Testis (tissue), 2 donors: ENCODE measurements at regions not wholly inside any gene's neighbourhood (a gene's known extent, or its start where the extent isn't known, plus 50 kb on each side); places are given as distances from the start of the nearest gene placed in this dataset.

ENCODE experiments used
- DNase-seq: peaks from one replicate; pipeline ENCODE4 v3.0.0-alpha.2; 2019
- H3K27ac ChIP-seq, 2 donors: fragments of 200-600 bp; sonication (generic); one replicate each; pipeline ENCODE4 v1.5.1; 2019
- H3K27me3 ChIP-seq: fragments of 200-600 bp; sonication (generic); one replicate; pipeline ENCODE4 v1.5.1; 2019
- H3K36me3 ChIP-seq: fragments of 200-600 bp; sonication (generic); one replicate; pipeline ENCODE4 v1.5.1; 2017; ENCODE audit warnings: low read depth; ENCODE audit errors: missing control alignments
- H3K4me1 ChIP-seq: fragments of 200-600 bp; sonication (generic); one replicate; pipeline ENCODE4 v1.5.1; 2019
- H3K4me3 ChIP-seq, 2 donors: fragments of 200-600 bp; sonication (generic); one replicate each; pipeline ENCODE4 v1.5.1; 2017 to 2019
- H3K9me3 ChIP-seq: fragments of 200-600 bp; sonication (generic); one replicate; pipeline ENCODE4 v1.5.1; 2017
- CTCF ChIP-seq, 3 experiments: fragments of 450-650 bp in 2 of 3; fragments of 200-600 bp in 1 of 3; sonication (generic) in 1 of 3; IDR thresholded peaks; one replicate each; pipeline ENCODE4 v1.5.1; 2016 to 2019; ENCODE audit warnings: antibody characterized with exemption in 3 of 3, mild to moderate bottlenecking in 2 of 3, moderate library complexity in 1 of 3
- POLR2A ChIP-seq: fragments of 450-650 bp; IDR thresholded peaks from one replicate; pipeline ENCODE4 v1.6.1; 2017; ENCODE audit warnings: antibody characterized with exemption, mild to moderate bottlenecking, moderate library complexity
- WGBS, 2 donors: methylation state at CpG; one replicate each; pipeline ENCODE4 v1.1.5; 2018; 5-methylcytosine and 5-hydroxymethylcytosine counted together
- intact Hi-C: fragments of 100-400 bp; cut with DNase I; formaldehyde crosslinking; loops from one replicate; pipeline ENCODE4 v1.15.1; 2023; ENCODE audit warnings: low total_unique reads

GRCh38 chr12:63319386-63319785 is 168.4 kb upstream of the AVPR1A start:
- Histone ChIP-seq H3K4me1 (no peaks in the 10 kb centered on the region), H3K4me3 (no peak overlapping the region), H3K27me3 (no peaks in the 10 kb centered on the region), H3K36me3 (no peaks in the 10 kb centered on the region), H3K9me3 (no peaks in the 10 kb centered on the region), H3K27ac (no peak overlapping the region)
- DNase-seq: no peak
- intact Hi-C loops: no loop called here
- TF ChIP-seq POLR2A: no peak
- no peak for TF ChIP-seq CTCF (IDR thresholded peaks at IDR 0.05)

GRCh38 chr12:63318933-63319332 is 167.9 kb upstream of the AVPR1A start:
- no peaks in the 10 kb centered on the region for H3K9me3 ChIP-seq
- no peaks in the 10 kb centered on the region for H3K4me1 ChIP-seq
- no peaks in the 10 kb centered on the region for H3K27me3 ChIP-seq
- no peaks in the 10 kb centered on the region for H3K36me3 ChIP-seq
- H3K4me3 ChIP-seq: no peak overlapping the region
- H3K27ac ChIP-seq: no peak overlapping the region
- WGBS, 2 donors: 81 to 100% methylated on average over 1 of the region's 1 CpG
- TF ChIP-seq CTCF (IDR thresholded peaks at IDR 0.05) (no peak), POLR2A (no peak)
- intact Hi-C loops: no loop called here
- no peak for DNase-seq

GRCh38 chr12:63318313-63318712 is 167.3 kb upstream of the AVPR1A start:
- H3K4me3 ChIP-seq: no peak overlapping the region
- H3K27ac ChIP-seq: no peak overlapping the region
- no peaks in the 10 kb centered on the region for H3K36me3 ChIP-seq
- H3K9me3 ChIP-seq: no peaks in the 10 kb centered on the region
- 92 to 93% methylated on average over 4 to 7 of the region's 7 CpGs for WGBS, 2 donors
- no peaks in the 10 kb centered on the region for H3K27me3 ChIP-seq
- intact Hi-C loops: no loop called here
- no peaks in the 10 kb centered on the region for H3K4me1 ChIP-seq
- DNase-seq: no peak
- TF ChIP-seq POLR2A (no peak), CTCF (IDR thresholded peaks at IDR 0.05) (no peak)

GRCh38 chr12:63317880-63318279 is 166.9 kb upstream of the AVPR1A start:
- H3K27me3 ChIP-seq: no peaks in the 10 kb centered on the region
- no peak for TF ChIP-seq POLR2A
- no peak for TF ChIP-seq CTCF (IDR thresholded peaks at IDR 0.05)
- DNase-seq: no peak
- 90 to 95% methylated on average over 5 of the region's 5 CpGs for WGBS, 2 donors
- H3K36me3 ChIP-seq: no peaks in the 10 kb centered on the region
- intact Hi-C loops: no loop called here
- H3K9me3 ChIP-seq: no peaks in the 10 kb centered on the region
- H3K4me1 ChIP-seq: no peaks in the 10 kb centered on the region
- no peak overlapping the region for H3K4me3 ChIP-seq
- no peak overlapping the region for H3K27ac ChIP-seq

- DNase-seq: no peak
- Histone ChIP-seq H3K27ac (no peak overlapping the region), H3K27me3 (no peaks in the 10 kb centered on the region), H3K9me3 (no peaks in the 10 kb centered on the region), H3K4me3 (no peak overlapping the region), H3K4me1 (no peaks in the 10 kb centered on the region), H3K36me3 (no peaks in the 10 kb centered on the region)
- WGBS, 2 donors: 82 to 87% methylated on average over 7 to 9 of the region's 9 CpGs
- intact Hi-C loops: no loop called here
- TF ChIP-seq POLR2A (no peak), CTCF (IDR thresholded peaks at IDR 0.05) (no peak)
Measured at GRCh38 chr12:63317286-63317846, 166.4 kb upstream of the AVPR1A start.
